HepG2 (cell line): ENCODE measurements at regions not wholly inside any gene's neighbourhood (a gene's known extent, or its start where the extent isn't known, plus 50 kb on each side); places are given as distances from the start of the nearest gene placed in this dataset.
A peak's percentile ranks its signal among the peaks of the same experiment; 100 is the strongest.

Experiments used
- FOSL2 ChIP-seq: sonication (generic); formaldehyde crosslinking; IDR thresholded peaks from 2 replicates; pipeline ENCODE4 v1.4.0; 2020; ENCODE audit warnings: missing genetic modification reagents
- GABPA ChIP-seq, 2 experiments: IDR thresholded peaks; 2 replicates each; pipeline ENCODE4 v1.6.1; 2011 to 2016; ENCODE audit warnings: low read depth in 2 of 2, low read length in 1 of 2, missing biosample characterization in 1 of 2, missing genetic modification characterization in 1 of 2
- GABPB1 ChIP-seq: IDR thresholded peaks from 2 replicates; pipeline ENCODE4 v1.6.1; 2016; ENCODE audit warnings: mild to moderate bottlenecking, missing genetic modification reagents, moderate library complexity, missing compliant biosample characterization
- IRF2 ChIP-seq: IDR thresholded peaks from 2 replicates; pipeline ENCODE4 v1.6.1; 2018; ENCODE audit warnings: missing genetic modification reagents, missing compliant biosample characterization
- MAFK ChIP-seq, 2 experiments: IDR thresholded peaks in 1 of 2; conservative IDR thresholded peaks in 1 of 2; 2 replicates each; pipeline ENCODE4 v1.6.1; 2011; ENCODE audit warnings: improper control_type of control experiment in 2 of 2, low read length in 2 of 2
- ONECUT2 ChIP-seq: sonication (generic); formaldehyde crosslinking; IDR thresholded peaks from 2 replicates; pipeline ENCODE4 v1.4.0; 2020; ENCODE audit warnings: missing genetic modification reagents
- RXRA ChIP-seq: sonication (generic); formaldehyde crosslinking; IDR thresholded peaks from 2 replicates; pipeline ENCODE4 v1.5.1; 2020; ENCODE audit warnings: missing genetic modification reagents
- SAP130 ChIP-seq: IDR thresholded peaks from 2 replicates; pipeline ENCODE4 v1.6.1; 2016; ENCODE audit warnings: low read depth
- ZNF335 ChIP-seq: sonication (generic); formaldehyde crosslinking; IDR thresholded peaks from 2 replicates; pipeline ENCODE4 v1.4.0; 2020; ENCODE audit warnings: missing genetic modification reagents
- ZNF598 ChIP-seq: sonication (generic); formaldehyde crosslinking; IDR thresholded peaks from 2 replicates; pipeline ENCODE4 v1.5.1; 2020; ENCODE audit warnings: mild to moderate bottlenecking, missing genetic modification reagents, borderline replicate concordance
- ZNF678 ChIP-seq: sonication (generic); formaldehyde crosslinking; IDR thresholded peaks from 2 replicates; pipeline ENCODE4 v1.4.0; 2020; ENCODE audit warnings: mild to moderate bottlenecking, missing genetic modification reagents
- ZSCAN30 ChIP-seq: sonication (generic); formaldehyde crosslinking; IDR thresholded peaks from 2 replicates; pipeline ENCODE4 v1.5.0; 2020; ENCODE audit warnings: mild to moderate bottlenecking, missing genetic modification reagents
- TF ChIP-seq, protein P1 (sequence below): IDR thresholded peaks from 2 replicates; pipeline ENCODE4 v1.6.1; 2016; ENCODE audit warnings: missing biosample characterization, missing genetic modification reagents, low read depth
- TF ChIP-seq, protein P2 (sequence below): sonication (generic); formaldehyde crosslinking; IDR thresholded peaks from 2 replicates; pipeline ENCODE4 v1.5.0; 2020; ENCODE audit warnings: mild to moderate bottlenecking, missing genetic modification reagents
- TF ChIP-seq, protein P3 (sequence below): sonication (generic); formaldehyde crosslinking; IDR thresholded peaks from 2 replicates; pipeline ENCODE4 v1.5.1; 2020; ENCODE audit warnings: missing genetic modification reagents, mild to moderate bottlenecking, borderline replicate concordance
- TF ChIP-seq, protein P4 (sequence below): sonication (generic); formaldehyde crosslinking; IDR thresholded peaks from 2 replicates; pipeline ENCODE4 v1.8.1; 2022; ENCODE audit warnings: mild to moderate bottlenecking, missing genetic modification reagents

DNA sequence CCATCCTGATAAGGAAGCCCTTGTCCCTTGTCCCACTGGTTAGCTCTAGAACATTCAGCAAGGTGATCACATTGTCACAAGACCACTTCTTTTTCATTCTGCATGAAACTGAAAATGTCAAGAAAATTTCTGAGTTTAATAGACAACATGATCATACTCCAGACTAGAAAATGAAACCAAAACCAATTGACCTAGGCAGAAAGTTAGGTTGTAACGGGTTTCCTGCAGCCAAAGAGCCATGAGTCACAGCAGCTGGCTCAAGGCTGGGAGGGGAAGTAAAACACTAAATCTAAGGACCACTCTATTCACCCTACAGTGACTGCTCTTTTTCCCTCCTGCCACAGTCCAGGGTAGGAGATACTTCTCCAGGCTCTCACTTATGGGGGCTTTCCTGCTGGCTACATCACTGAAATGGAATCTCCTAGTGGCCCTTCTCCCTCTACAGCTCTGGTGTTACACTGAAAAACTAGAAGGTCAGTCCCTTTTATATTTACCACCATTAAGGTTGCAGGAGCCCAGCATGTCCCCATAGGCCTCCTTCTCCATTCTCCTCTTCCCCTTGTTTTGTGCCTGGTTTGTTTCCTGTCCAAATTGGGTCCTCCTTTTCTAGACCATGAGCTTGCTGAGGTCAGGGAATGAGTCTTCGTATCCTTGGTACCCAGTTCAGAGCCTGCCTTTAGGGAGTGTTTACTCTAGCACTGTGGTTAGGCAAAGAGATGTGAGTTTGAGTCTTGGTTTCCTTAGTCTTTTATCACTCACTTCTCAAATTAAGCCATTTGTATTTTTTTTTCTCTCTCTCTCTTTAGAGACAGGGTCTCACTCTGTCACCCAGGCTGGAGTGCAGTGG lies 236.5 kb upstream of the JUN start (continued):
- TF ChIP-seq ZNF335 (CRISPR knock-in tag) (no peak), ONECUT2 (no peak), ZNF678 (CRISPR knock-in tag) (no peak), FOSL2 (CRISPR knock-in tag) (peak; percentile 69), ZSCAN30 (CRISPR knock-in tag) (no peak), SAP130 (CRISPR knock-in tag) (peak; percentile 44; the same call in 1 of the 2 replicates), MAFK (conservative IDR thresholded peaks at IDR 0.05 in 1 of 2, IDR thresholded peaks at IDR 0.05 in 1 of 2; ENCODE audit: low read length in 2 of 2) (no peak), GABPA (IDR thresholded peaks at IDR 0.05; ENCODE audit: low read depth, low read length) (no peak), GABPA (CRISPR knock-in tag; IDR thresholded peaks at IDR 0.05; ENCODE audit: low read depth) (peak; percentile 43; the same call in 1 of the 2 replicates), GABPB1 (CRISPR knock-in tag) (peak; percentile 17; the same call in 1 of the 2 replicates), RXRA (CRISPR knock-in tag) (no peak), IRF2 (CRISPR knock-in tag) (peak; percentile 89), ZNF598 (CRISPR knock-in tag) (no peak)
- TF ChIP-seq, protein P1, sequence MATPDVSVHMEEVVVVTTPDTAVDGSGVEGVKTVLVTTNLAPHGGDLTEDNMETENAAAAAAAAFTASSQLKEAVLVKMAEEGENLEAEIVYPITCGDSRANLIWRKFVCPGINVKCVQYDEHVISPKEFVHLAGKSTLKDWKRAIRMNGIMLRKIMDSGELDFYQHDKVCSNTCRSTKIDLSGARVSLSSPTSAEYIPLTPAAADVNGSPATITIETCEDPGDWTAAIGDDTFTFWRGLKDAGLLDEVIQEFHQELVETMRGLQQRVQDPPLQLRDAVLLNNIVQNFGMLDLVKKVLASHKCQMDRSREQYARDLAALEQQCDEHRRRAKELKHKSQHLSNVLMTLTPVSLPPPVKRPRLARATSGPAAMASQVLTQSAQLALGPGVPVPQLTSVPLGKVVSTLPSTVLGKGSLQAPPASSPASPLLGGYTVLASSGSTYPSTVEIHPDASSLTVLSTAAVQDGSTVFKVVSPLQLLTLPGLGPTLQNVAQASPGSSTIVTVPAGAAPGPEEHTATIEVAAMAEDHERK: no peak
- TF ChIP-seq, protein P2, sequence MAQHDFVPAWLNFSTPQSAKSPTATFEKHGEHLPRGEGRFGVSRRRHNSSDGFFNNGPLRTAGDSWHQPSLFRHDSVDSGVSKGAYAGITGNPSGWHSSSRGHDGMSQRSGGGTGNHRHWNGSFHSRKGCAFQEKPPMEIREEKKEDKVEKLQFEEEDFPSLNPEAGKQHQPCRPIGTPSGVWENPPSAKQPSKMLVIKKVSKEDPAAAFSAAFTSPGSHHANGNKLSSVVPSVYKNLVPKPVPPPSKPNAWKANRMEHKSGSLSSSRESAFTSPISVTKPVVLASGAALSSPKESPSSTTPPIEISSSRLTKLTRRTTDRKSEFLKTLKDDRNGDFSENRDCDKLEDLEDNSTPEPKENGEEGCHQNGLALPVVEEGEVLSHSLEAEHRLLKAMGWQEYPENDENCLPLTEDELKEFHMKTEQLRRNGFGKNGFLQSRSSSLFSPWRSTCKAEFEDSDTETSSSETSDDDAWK (CRISPR knock-in tag): no peak
- TF ChIP-seq, protein P3, sequence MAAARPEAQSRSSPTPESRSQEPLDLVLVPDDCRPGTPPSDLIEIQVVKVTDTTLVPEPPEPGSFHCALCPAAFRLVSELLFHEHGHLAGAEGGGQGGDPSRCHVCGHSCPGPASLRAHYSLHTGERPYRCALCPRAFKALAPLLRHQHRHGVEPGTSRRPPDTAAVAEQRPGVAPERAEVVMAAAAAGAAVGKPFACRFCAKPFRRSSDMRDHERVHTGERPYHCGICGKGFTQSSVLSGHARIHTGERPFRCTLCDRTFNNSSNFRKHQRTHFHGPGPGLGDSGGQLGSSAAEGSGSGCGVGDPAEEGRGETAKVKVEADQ (CRISPR knock-in tag): no peak
- TF ChIP-seq, protein P4, sequence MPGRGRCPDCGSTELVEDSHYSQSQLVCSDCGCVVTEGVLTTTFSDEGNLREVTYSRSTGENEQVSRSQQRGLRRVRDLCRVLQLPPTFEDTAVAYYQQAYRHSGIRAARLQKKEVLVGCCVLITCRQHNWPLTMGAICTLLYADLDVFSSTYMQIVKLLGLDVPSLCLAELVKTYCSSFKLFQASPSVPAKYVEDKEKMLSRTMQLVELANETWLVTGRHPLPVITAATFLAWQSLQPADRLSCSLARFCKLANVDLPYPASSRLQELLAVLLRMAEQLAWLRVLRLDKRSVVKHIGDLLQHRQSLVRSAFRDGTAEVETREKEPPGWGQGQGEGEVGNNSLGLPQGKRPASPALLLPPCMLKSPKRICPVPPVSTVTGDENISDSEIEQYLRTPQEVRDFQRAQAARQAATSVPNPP (CRISPR knock-in tag): no peak
